ENCODE measurements at regions not wholly inside any gene's neighbourhood (a gene's known extent, or its start where the extent isn't known, plus 50 kb on each side); places are given as distances from the start of the nearest gene placed in this dataset.

DNA sequence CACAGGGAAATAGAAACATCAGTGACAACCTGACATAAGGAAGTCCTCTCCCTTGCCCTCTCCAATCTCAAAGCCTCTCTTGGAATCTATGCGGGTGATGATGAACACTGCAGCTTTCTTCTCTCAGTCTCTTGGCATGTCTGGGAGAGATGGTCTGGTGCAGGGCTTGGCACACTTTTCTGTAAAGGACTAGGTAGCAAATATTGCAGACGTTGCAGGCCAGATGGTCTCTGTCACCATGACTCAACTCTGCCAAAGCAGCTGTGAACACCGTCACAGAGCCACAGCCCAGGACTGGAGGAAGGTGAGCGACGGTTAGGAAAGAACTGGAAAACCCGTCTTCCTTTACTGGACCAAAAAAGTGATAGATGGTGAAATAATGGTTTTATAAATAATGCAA is 591.0 kb upstream of the TMEM132C start:
- no peak for TF ChIP-seq POLR2A (IDR thresholded peaks at IDR 0.05)
- TF ChIP-seq, protein P1, sequence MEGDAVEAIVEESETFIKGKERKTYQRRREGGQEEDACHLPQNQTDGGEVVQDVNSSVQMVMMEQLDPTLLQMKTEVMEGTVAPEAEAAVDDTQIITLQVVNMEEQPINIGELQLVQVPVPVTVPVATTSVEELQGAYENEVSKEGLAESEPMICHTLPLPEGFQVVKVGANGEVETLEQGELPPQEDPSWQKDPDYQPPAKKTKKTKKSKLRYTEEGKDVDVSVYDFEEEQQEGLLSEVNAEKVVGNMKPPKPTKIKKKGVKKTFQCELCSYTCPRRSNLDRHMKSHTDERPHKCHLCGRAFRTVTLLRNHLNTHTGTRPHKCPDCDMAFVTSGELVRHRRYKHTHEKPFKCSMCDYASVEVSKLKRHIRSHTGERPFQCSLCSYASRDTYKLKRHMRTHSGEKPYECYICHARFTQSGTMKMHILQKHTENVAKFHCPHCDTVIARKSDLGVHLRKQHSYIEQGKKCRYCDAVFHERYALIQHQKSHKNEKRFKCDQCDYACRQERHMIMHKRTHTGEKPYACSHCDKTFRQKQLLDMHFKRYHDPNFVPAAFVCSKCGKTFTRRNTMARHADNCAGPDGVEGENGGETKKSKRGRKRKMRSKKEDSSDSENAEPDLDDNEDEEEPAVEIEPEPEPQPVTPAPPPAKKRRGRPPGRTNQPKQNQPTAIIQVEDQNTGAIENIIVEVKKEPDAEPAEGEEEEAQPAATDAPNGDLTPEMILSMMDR (IDR thresholded peaks at IDR 0.05 in 4 of 5, conservative IDR thresholded peaks at IDR 0.05 in 1 of 5) = no peak

Measured in gastrocnemius medialis (tissue), 4 donors.